ENCODE measurements at regions not wholly inside any gene's neighbourhood (a gene's known extent, or its start where the extent isn't known, plus 50 kb on each side); places are given as distances from the start of the nearest gene placed in this dataset.
"Not testable (repeated sequence)": the region's sequence is repeated elsewhere in the genome, so short reads cannot be mapped to it uniquely, and the experiment has no call there.

DNA sequence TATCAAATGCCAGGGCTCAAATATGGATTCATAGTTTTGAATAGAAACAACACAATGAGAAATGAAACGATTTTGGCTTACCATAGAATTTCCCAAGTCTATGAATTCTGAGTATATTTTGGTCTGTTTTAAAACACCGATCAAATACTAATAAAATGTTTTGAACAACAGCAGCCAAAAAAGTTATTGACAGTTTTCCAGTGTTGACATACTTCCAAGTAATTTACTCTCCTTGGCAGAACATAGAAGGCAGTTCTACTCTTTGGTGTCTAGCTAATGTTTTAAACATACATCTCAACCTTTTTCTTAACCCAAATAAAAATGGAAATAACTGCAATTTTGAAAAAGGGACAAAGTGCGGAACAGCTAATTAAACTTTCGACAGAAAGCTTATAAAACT is 1419.8 kb downstream of the ADGRL3 start:
- Histone ChIP-seq H3K9me3 (no peaks in the 10 kb centered on the region), H3K4me3 (no peak overlapping the region), H3K36me3 (no peaks in the 10 kb centered on the region), H3K27me3 (no peaks in the 10 kb centered on the region), H3K4me1 (no peaks in the 10 kb centered on the region), H3K27ac (no peak overlapping the region)
- intact Hi-C loops (cut with DNase I; ENCODE audit: low total_unique reads): no loop called here
- TF ChIP-seq CTCF (IDR thresholded peaks at IDR 0.05): no peak
- no peak for DNase-seq

DNA sequence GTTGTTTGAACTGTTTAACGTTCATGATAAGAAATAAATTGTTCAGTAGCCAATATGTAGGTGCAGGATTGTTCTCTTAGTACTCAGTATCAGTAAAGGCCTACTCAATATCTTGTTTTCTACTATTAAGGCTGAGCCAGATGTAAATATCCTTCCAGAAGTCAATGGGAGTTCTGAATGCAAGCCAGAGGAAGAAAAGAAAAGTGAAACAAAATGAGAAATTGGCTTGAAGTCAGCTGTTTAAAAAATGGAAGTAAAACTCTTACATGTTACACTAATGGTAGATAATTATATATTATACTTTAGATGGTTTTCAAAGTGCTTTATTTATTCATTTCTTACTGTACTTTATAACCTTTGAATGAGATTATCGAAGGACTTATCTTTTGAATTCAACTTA is 1417.9 kb downstream of the ADGRL3 start:
- Histone ChIP-seq H3K9me3 (no peaks in the 10 kb centered on the region), H3K27me3 (no peaks in the 10 kb centered on the region), H3K36me3 (no peaks in the 10 kb centered on the region), H3K27ac (no peak overlapping the region), H3K4me3 (no peak overlapping the region), H3K4me1 (no peaks in the 10 kb centered on the region)
- DNase-seq: no peak
- intact Hi-C loops (cut with DNase I; ENCODE audit: low total_unique reads): no loop called here
- TF ChIP-seq CTCF (IDR thresholded peaks at IDR 0.05): no peak

GRCh38 chr4:62601737-62602136 is 1401.6 kb downstream of the ADGRL3 start:
- Histone ChIP-seq H3K36me3 (no peaks in the 10 kb centered on the region), H3K9me3 (no peaks in the 10 kb centered on the region), H3K27me3 (no peaks in the 10 kb centered on the region), H3K4me1 (no peaks in the 10 kb centered on the region), H3K4me3 (no peak overlapping the region), H3K27ac (no peak overlapping the region)
- TF ChIP-seq CTCF (IDR thresholded peaks at IDR 0.05): no peak
- no peak for DNase-seq
- intact Hi-C loops (cut with DNase I; ENCODE audit: low total_unique reads): no loop called here

DNA sequence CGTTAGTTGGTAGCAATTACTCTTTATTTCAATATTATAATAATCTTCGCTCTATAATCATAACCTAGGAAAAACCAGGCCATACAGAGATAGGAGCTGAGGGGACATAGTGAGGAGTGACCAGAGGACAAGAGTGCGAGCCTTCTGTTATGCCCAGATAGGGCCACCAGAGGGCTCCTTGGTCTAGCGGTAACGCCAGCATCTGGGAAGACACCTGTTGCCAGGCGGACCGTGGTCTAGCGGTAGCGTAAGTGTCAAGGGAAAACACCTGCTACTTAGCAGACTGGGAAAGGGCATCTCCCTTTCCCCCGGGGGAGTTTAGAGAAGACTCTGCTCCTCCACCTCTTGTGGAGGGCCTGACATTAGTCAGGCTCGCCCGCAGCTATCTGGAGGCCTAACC is 1395.1 kb downstream of the ADGRL3 start:
- H3K9me3 ChIP-seq; H3K27ac ChIP-seq; intact Hi-C loops (cut with DNase I; ENCODE audit: low total_unique reads); H3K36me3 ChIP-seq; DNase-seq; H3K4me3 ChIP-seq; H3K27me3 ChIP-seq: not testable (repeated sequence)
- peaks cover 0 to 25% (median 7%) of the 10 kb centered on the region in 4 donors for H3K4me1 ChIP-seq

GRCh38 chr4:62591756-62592155 is 1391.6 kb downstream of the ADGRL3 start:
- Histone ChIP-seq H3K4me1 (peaks cover 0 to 25% (median 7%) of the 10 kb centered on the region in 4 donors), H3K27ac (no peak overlapping the region), H3K4me3 (no peak overlapping the region), H3K27me3 (no peaks in the 10 kb centered on the region), H3K36me3 (no peaks in the 10 kb centered on the region), H3K9me3 (no peaks in the 10 kb centered on the region)
- DNase-seq: no peak
- TF ChIP-seq CTCF (IDR thresholded peaks at IDR 0.05): no peak
- intact Hi-C loops (cut with DNase I; ENCODE audit: low total_unique reads): no loop called here

DNA sequence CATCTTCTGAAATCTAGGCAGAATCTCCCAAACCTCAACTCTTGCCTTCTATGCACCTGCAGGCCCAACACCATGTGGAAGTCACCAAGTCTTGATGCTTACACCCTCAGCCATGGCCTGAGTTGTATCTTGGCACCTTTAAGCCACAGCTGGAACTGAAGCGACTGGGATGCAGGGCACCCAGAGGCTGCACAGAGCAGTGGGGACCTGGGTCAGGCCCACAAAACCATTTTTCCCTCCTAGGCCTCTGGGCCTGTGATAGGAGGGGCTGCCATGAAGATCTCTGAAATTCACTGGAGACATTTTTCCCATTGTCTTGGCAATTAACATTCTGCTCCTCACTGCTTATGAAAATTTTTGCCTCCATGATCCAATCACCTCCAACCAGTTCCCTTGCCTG is 1388.5 kb downstream of the ADGRL3 start:
- intact Hi-C loops (cut with DNase I; ENCODE audit: low total_unique reads): no loop called here

More for the DNA sequence above, 1388.5 kb downstream of the ADGRL3 start:
- no peak overlapping the region for H3K27ac ChIP-seq
- H3K4me1 ChIP-seq: peaks cover 0 to 11% (median 3%) of the 10 kb centered on the region in 4 donors
- H3K9me3 ChIP-seq: no peaks in the 10 kb centered on the region
- no peaks in the 10 kb centered on the region for H3K36me3 ChIP-seq
- H3K4me3 ChIP-seq: no peak overlapping the region
- no peak for DNase-seq
- no peak for TF ChIP-seq CTCF (IDR thresholded peaks at IDR 0.05)
- no peaks in the 10 kb centered on the region for H3K27me3 ChIP-seq

Measured in tibial artery (tissue), 4 donors.